GM23338 (cell line): ENCODE measurements at regions not wholly inside any gene's neighbourhood (a gene's known extent, or its start where the extent isn't known, plus 50 kb on each side); places are given as distances from the start of the nearest gene placed in this dataset.

Experiments used
- EZH2 ChIP-seq: fragments of 200-600 bp; sonication (generic); IDR thresholded peaks from one replicate; pipeline ENCODE4 v1.8.0; 2017; ENCODE audit warnings: antibody characterized with exemption, mild to moderate bottlenecking, low read depth; ENCODE audit not compliant: unreplicated experiment
- TF ChIP-seq, protein P1 (sequence below), 2 experiments: fragments of 200-600 bp in 1 of 2; sonication (generic) in 1 of 2; conservative IDR thresholded peaks; 2 replicates each; pipeline versions ENCODE4 v1.5.1 to v1.6.1; 2016 to 2017; ENCODE audit warnings: antibody characterized with exemption in 2 of 2, low read depth in 2 of 2, mild to moderate bottlenecking in 2 of 2, moderate library complexity in 1 of 2

DNA sequence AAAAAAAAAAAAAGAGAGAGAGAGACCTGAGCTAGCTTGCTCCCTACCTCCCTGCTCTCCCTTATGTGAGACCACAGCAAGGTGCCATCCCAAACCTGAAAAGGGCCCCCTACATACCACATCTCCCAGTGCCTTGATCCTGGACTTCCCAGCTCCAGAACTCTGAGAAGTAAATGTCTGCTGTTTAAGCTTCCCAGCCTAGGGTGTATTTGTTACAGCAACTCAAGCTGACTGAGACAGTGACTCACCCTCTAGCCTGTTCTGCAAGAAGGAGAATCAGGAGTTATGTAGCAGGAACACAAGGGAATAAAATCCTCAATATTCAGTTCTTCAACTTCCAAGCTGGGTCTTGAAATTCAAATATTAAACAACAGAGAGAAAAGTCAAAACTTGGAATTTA, 52.1 kb upstream of the TMEM72 start:
- TF ChIP-seq, protein P1, sequence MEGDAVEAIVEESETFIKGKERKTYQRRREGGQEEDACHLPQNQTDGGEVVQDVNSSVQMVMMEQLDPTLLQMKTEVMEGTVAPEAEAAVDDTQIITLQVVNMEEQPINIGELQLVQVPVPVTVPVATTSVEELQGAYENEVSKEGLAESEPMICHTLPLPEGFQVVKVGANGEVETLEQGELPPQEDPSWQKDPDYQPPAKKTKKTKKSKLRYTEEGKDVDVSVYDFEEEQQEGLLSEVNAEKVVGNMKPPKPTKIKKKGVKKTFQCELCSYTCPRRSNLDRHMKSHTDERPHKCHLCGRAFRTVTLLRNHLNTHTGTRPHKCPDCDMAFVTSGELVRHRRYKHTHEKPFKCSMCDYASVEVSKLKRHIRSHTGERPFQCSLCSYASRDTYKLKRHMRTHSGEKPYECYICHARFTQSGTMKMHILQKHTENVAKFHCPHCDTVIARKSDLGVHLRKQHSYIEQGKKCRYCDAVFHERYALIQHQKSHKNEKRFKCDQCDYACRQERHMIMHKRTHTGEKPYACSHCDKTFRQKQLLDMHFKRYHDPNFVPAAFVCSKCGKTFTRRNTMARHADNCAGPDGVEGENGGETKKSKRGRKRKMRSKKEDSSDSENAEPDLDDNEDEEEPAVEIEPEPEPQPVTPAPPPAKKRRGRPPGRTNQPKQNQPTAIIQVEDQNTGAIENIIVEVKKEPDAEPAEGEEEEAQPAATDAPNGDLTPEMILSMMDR (conservative IDR thresholded peaks at IDR 0.05; ENCODE audit: low read depth in 2 of 2), result no peak
- TF ChIP-seq EZH2, result no peak
